ENCODE measurements at regions not wholly inside any gene's neighbourhood (a gene's known extent, or its start where the extent isn't known, plus 50 kb on each side); places are given as distances from the start of the nearest gene placed in this dataset.

GRCh38 chr9:27799326-27799725 lies 226.0 kb upstream of the C9orf72 start:
- TF ChIP-seq EZH2 (IDR thresholded peaks at IDR 0.05; ENCODE audit: borderline replicate concordance, low read length) (no peak), CTCF (conservative IDR thresholded peaks at IDR 0.05 in 1 of 2, IDR thresholded peaks at IDR 0.05 in 1 of 2; ENCODE audit: extremely low read depth in 1 of 2, insufficient read depth in 1 of 2, low read depth in 1 of 2, low read length in 2 of 2) (no peak)

All from mammary epithelial cell (primary cell).